Nephron progenitor cell (in vitro differentiated cells): ENCODE measurements at regions not wholly inside any gene's neighbourhood (a gene's known extent, or its start where the extent isn't known, plus 50 kb on each side); places are given as distances from the start of the nearest gene placed in this dataset.
"Not testable (repeated sequence)": the region's sequence is repeated elsewhere in the genome, so short reads cannot be mapped to it uniquely, and the experiment has no call there.

Experiments
- DNase-seq: peaks from one replicate; pipeline ENCODE4 v3.0.0; 2021
- H3K27ac Mint-ChIP-seq: 2 replicates; pipeline ENCODE4 v1.8.0; 2021; ENCODE audit warnings: mild to moderate bottlenecking, moderate library complexity, mixed read lengths
- H3K27me3 Mint-ChIP-seq: 2 replicates; pipeline ENCODE4 v1.8.0; 2021; ENCODE audit warnings: mild to moderate bottlenecking, low read depth, mixed read lengths; ENCODE audit not compliant: poor library complexity
- H3K36me3 Mint-ChIP-seq: 2 replicates; pipeline ENCODE4 v1.8.0; 2021; ENCODE audit warnings: low read depth, mixed read lengths
- H3K4me1 Mint-ChIP-seq: 2 replicates; pipeline ENCODE4 v1.8.0; 2021; ENCODE audit warnings: mixed read lengths
- H3K4me3 Mint-ChIP-seq: 2 replicates; pipeline ENCODE4 v1.8.0; 2021; ENCODE audit warnings: mild to moderate bottlenecking, moderate library complexity, mixed read lengths
- H3K9me3 Mint-ChIP-seq: 2 replicates; pipeline ENCODE4 v1.8.0; 2021; ENCODE audit warnings: mild to moderate bottlenecking, moderate library complexity, mixed read lengths
- TF ChIP-seq, protein P1 (sequence below): fragments of 200-600 bp; sonication (generic); IDR thresholded peaks from 2 replicates; pipeline ENCODE4 v1.5.0; 2021; ENCODE audit warnings: antibody characterized with exemption

DNA sequence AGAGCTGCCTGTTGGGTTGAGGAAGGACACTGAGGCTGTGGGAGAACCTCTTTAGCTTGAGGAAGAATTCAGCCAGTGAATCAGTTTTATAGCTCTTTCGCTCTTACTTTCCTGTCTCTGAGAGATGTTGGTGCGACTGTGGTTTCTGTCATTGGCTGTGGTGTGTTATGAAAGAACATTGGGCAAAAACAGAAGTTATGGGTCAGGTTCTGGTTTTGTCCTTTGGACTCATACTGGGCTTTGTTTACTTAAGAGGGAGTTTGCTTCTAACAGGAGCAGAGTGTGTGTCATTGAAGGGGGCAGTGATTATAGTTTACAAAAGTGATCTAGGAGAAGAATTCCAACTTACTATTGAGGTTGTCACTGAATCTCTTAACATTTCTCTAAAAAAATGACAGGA, 97.0 kb downstream of the TLR5 start:
- TF ChIP-seq, protein P1, sequence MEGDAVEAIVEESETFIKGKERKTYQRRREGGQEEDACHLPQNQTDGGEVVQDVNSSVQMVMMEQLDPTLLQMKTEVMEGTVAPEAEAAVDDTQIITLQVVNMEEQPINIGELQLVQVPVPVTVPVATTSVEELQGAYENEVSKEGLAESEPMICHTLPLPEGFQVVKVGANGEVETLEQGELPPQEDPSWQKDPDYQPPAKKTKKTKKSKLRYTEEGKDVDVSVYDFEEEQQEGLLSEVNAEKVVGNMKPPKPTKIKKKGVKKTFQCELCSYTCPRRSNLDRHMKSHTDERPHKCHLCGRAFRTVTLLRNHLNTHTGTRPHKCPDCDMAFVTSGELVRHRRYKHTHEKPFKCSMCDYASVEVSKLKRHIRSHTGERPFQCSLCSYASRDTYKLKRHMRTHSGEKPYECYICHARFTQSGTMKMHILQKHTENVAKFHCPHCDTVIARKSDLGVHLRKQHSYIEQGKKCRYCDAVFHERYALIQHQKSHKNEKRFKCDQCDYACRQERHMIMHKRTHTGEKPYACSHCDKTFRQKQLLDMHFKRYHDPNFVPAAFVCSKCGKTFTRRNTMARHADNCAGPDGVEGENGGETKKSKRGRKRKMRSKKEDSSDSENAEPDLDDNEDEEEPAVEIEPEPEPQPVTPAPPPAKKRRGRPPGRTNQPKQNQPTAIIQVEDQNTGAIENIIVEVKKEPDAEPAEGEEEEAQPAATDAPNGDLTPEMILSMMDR = no peak
- H3K4me3 Mint-ChIP-seq = no peak overlapping the region
- no peak for DNase-seq
- H3K4me1 Mint-ChIP-seq = peaks cover 4% of the 10 kb centered on the region
- peaks cover 30% of the 10 kb centered on the region for H3K36me3 Mint-ChIP-seq
- H3K9me3 Mint-ChIP-seq = peaks cover 48% of the 10 kb centered on the region
- no peak overlapping the region for H3K27ac Mint-ChIP-seq
- no peaks in the 10 kb centered on the region for H3K27me3 Mint-ChIP-seq

DNA sequence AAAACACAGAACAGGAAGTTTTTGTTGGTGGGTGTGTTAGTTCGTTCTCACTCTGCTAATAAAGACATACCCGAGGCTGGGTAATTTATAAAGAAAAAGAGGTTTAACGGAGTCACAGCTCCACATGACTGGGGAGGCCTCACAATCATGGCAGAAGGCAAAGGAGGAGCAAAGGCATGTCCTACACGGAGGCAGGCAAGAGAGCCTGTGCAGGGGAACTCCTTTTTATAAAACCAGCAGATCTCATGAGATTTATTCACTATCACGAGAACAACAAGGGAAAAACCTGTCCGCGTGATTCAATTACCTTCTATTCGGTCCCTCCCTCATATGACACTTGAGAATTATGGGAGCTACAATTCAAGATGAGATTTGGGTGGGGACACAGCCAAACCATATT, 96.6 kb downstream of the TLR5 start:
- not testable (repeated sequence) for H3K27ac Mint-ChIP-seq, H3K4me1 Mint-ChIP-seq, H3K27me3 Mint-ChIP-seq, H3K4me3 Mint-ChIP-seq, DNase-seq
- peaks cover 48% of the 10 kb centered on the region for H3K9me3 Mint-ChIP-seq
- H3K36me3 Mint-ChIP-seq = peaks cover 30% of the 10 kb centered on the region

DNA sequence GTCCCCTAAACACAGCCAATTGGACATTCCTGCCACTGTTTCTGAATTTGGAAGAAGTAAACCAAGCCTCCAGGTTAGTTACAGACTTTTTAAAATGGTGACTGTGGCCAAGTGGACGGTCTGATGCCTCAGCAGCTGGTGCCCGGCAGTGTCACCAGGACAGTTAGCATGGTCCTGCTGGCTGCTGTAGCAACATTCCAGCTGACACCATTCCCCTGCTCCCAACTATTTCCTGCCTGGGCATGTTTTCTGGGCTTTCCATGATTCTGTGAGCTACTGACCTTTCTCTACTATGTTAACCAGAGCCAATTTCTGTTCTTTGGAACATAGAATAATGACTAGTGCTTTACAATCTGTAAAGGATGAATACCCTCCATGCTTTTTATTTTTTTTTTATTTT, 95.0 kb downstream of the TLR5 start:
- Mint-ChIP-seq H3K27ac (no peak overlapping the region), H3K27me3 (no peaks in the 10 kb centered on the region), H3K4me3 (no peak overlapping the region), H3K4me1 (peaks cover 11% of the 10 kb centered on the region), H3K36me3 (peaks cover 30% of the 10 kb centered on the region), H3K9me3 (peaks cover 48% of the 10 kb centered on the region)
- TF ChIP-seq, protein P1 = no peak
- DNase-seq = no peak

DNA sequence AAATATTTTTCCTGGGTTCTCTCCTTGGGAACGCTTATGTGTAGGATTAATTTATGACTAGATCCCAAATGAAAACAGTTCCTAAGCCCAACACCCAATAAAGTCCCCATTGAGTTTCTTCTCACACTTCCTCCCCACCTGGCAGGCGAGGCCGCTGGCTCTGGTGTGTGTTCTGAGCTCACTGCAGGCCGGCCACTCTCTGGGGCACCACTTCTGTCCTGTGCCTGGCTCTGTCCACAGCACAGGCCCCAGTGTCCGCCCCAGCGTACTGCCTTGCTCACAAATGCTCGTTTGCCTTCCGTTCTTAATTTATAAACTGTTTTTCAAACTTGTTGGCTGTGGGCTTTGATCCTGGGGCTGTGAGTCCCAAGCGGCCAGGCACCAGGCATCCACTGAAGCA, 90.6 kb downstream of the TLR5 start:
- DNase-seq = no peak
- peaks cover 9% of the 10 kb centered on the region for H3K9me3 Mint-ChIP-seq
- H3K4me1 Mint-ChIP-seq = peaks cover 11% of the 10 kb centered on the region
- no peaks in the 10 kb centered on the region for H3K27me3 Mint-ChIP-seq
- H3K27ac Mint-ChIP-seq = peak overlapping the region; percentile 70
- peaks cover under 1% of the 10 kb centered on the region for H3K36me3 Mint-ChIP-seq
- TF ChIP-seq, protein P1 = no peak
- H3K4me3 Mint-ChIP-seq = no peak overlapping the region

DNA sequence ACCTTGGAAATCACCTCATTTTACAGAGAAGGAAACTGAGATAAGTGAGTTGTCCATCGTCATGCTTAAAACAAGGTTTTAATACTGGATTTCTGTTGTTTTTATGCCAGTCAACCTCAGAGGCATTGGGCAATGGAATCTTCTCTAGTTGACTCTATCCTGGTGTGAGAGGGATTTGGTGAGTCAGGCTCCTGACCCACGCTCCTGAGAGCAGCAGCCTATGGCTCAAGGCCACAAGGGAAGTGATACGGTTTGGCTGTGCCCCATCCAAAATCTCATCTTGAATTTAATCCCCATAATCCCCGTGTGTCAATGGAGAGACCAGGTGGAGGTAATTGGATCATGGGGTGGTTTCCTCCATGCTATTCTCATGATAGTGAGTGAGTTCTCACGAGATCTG, 90.1 kb downstream of the TLR5 start:
- Mint-ChIP-seq H3K4me1 (peaks cover 11% of the 10 kb centered on the region), H3K36me3 (no peaks in the 10 kb centered on the region), H3K9me3 (peaks cover 5% of the 10 kb centered on the region), H3K27ac (peak overlapping the region; percentile 70), H3K27me3 (no peaks in the 10 kb centered on the region), H3K4me3 (no peak overlapping the region)
- TF ChIP-seq, protein P1 = no peak
- DNase-seq = no peak

DNA sequence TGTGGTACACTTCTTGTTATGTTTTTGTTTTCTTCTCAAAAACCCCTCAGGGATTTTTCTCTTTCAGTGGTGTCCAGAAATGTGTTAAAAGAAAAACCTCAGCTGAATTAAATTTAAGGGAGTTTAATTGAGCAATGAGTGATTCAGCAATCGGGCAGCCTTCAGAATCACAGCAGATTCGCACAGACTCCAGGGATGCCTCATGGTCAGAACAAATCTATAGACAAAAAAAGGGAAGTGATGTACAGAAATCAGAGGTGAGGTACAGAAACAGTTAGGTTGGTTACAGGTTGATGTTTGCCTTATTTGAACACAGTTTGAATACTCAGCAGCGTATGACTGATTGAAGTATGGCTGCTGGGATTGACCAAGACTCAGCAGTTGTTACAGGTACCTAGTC, 86.2 kb downstream of the TLR5 start:
- Mint-ChIP-seq H3K4me3 (no peak overlapping the region), H3K36me3 (no peaks in the 10 kb centered on the region), H3K27ac (no peak overlapping the region), H3K27me3 (peaks cover 8% of the 10 kb centered on the region), H3K4me1 (peaks cover 11% of the 10 kb centered on the region), H3K9me3 (no peaks in the 10 kb centered on the region)
- TF ChIP-seq, protein P1 = no peak
- no peak for DNase-seq
